Panc1 (cell line): ENCODE measurements at regions not wholly inside any gene's neighbourhood (a gene's known extent, or its start where the extent isn't known, plus 50 kb on each side); places are given as distances from the start of the nearest gene placed in this dataset.

Experiments
- POLR2AphosphoS5 ChIP-seq: IDR thresholded peaks from 2 replicates; pipeline ENCODE4 v1.6.1; 2012; ENCODE audit warnings: mild to moderate bottlenecking, low read depth, low read length, moderate library complexity
- SIN3A ChIP-seq: IDR thresholded peaks from 2 replicates; pipeline ENCODE4 v1.6.1; 2012; ENCODE audit warnings: low read depth, mild to moderate bottlenecking, low read length, moderate library complexity, borderline replicate concordance; ENCODE audit not compliant: insufficient read depth
- TCF7L2 ChIP-seq: IDR thresholded peaks from 2 replicates; pipeline ENCODE4 v1.6.1; 2011; ENCODE audit warnings: mild to moderate bottlenecking, low read depth, low read length, inconsistent platforms
- TF ChIP-seq, protein P1 (sequence below): fragments of 450-650 bp; IDR thresholded peaks from 2 replicates; pipeline ENCODE4 v1.5.1; 2017; ENCODE audit warnings: mild to moderate bottlenecking
- TF ChIP-seq, protein P2 (sequence below), 2 experiments: IDR thresholded peaks; 2 replicates each; pipeline ENCODE4 v1.6.1; 2011 to 2012; ENCODE audit warnings: low read depth in 2 of 2, control low read depth in 1 of 2, low read length in 1 of 2, mild to moderate bottlenecking in 1 of 2, moderate library complexity in 1 of 2; ENCODE audit not compliant: insufficient read depth in 1 of 2

DNA sequence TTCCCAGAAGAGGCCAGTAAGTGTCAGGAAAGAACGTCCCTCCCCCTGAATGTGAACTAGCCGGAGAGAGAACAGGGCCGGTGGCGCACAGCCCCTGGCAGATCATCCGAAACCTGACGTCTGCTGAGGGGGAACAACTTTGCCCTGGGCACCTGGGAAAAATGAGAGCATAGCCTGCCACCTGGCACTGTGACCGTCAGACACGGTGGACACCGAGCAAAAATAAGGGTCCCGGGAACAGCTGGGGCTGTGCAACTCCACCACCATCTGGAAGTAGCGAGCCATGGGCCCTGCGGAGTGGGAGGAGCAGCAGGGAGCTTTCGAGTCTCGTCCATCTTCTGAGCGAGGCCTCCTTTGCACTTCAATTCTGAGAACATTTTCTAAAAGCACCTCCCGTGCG is 110.8 kb downstream of the EDN3 start:
- TF ChIP-seq, protein P1, sequence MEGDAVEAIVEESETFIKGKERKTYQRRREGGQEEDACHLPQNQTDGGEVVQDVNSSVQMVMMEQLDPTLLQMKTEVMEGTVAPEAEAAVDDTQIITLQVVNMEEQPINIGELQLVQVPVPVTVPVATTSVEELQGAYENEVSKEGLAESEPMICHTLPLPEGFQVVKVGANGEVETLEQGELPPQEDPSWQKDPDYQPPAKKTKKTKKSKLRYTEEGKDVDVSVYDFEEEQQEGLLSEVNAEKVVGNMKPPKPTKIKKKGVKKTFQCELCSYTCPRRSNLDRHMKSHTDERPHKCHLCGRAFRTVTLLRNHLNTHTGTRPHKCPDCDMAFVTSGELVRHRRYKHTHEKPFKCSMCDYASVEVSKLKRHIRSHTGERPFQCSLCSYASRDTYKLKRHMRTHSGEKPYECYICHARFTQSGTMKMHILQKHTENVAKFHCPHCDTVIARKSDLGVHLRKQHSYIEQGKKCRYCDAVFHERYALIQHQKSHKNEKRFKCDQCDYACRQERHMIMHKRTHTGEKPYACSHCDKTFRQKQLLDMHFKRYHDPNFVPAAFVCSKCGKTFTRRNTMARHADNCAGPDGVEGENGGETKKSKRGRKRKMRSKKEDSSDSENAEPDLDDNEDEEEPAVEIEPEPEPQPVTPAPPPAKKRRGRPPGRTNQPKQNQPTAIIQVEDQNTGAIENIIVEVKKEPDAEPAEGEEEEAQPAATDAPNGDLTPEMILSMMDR: no peak
- TF ChIP-seq POLR2AphosphoS5 (no peak), SIN3A (no peak), TCF7L2 (no peak)
- TF ChIP-seq, protein P2, sequence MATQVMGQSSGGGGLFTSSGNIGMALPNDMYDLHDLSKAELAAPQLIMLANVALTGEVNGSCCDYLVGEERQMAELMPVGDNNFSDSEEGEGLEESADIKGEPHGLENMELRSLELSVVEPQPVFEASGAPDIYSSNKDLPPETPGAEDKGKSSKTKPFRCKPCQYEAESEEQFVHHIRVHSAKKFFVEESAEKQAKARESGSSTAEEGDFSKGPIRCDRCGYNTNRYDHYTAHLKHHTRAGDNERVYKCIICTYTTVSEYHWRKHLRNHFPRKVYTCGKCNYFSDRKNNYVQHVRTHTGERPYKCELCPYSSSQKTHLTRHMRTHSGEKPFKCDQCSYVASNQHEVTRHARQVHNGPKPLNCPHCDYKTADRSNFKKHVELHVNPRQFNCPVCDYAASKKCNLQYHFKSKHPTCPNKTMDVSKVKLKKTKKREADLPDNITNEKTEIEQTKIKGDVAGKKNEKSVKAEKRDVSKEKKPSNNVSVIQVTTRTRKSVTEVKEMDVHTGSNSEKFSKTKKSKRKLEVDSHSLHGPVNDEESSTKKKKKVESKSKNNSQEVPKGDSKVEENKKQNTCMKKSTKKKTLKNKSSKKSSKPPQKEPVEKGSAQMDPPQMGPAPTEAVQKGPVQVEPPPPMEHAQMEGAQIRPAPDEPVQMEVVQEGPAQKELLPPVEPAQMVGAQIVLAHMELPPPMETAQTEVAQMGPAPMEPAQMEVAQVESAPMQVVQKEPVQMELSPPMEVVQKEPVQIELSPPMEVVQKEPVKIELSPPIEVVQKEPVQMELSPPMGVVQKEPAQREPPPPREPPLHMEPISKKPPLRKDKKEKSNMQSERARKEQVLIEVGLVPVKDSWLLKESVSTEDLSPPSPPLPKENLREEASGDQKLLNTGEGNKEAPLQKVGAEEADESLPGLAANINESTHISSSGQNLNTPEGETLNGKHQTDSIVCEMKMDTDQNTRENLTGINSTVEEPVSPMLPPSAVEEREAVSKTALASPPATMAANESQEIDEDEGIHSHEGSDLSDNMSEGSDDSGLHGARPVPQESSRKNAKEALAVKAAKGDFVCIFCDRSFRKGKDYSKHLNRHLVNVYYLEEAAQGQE (IDR thresholded peaks at IDR 0.05; ENCODE audit: insufficient read depth in 1 of 2, low read depth in 2 of 2, low read length in 1 of 2): no peak
